ENCODE measurements at regions not wholly inside any gene's neighbourhood (a gene's known extent, or its start where the extent isn't known, plus 50 kb on each side); places are given as distances from the start of the nearest gene placed in this dataset.

- no peaks in the 10 kb centered on the region for H3K4me1 ChIP-seq
- no peaks in the 10 kb centered on the region for H3K27me3 ChIP-seq
- no peak overlapping the region for H3K27ac ChIP-seq
- no peaks in the 10 kb centered on the region for H3K36me3 ChIP-seq (ENCODE audit: low read depth, missing control alignments)
- no peaks in the 10 kb centered on the region for H3K9me3 ChIP-seq
- DNase-seq, result no peak
- intact Hi-C loops (cut with DNase I; ENCODE audit: low total_unique reads), result no loop called here
- no peak for TF ChIP-seq CTCF (IDR thresholded peaks at IDR 0.05)
- no peak overlapping the region for H3K4me3 ChIP-seq
Observed at GRCh38 chr3:69590111-69590510, 149.2 kb upstream of the MITF start.

DNA sequence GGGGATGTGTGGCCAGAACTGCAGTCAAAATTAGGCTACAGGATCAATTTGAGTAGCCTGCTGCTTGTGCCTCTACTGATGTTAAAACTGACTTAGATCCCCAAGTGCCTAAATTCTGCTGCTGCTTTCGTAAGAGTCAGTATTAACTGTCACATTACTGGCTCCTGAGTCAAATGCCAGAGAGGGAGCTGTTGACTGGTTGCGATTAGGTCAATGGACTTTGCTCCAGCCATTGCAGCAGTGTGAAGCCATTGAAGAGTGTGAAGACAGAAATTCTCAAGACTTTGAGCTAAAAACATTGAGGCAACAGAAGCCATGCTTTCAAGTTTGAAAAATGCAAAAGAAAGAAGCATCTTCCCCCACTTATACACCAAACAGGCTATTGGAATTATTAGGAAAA lies 151.1 kb upstream of the MITF start:
- intact Hi-C loops (cut with DNase I; ENCODE audit: low total_unique reads), result no loop called here
- Histone ChIP-seq H3K27ac (no peak overlapping the region), H3K4me1 (no peaks in the 10 kb centered on the region), H3K9me3 (no peaks in the 10 kb centered on the region), H3K27me3 (no peaks in the 10 kb centered on the region), H3K4me3 (no peak overlapping the region), H3K36me3 (ENCODE audit: low read depth, missing control alignments) (no peaks in the 10 kb centered on the region)
- no peak for DNase-seq
- TF ChIP-seq CTCF (IDR thresholded peaks at IDR 0.05) (no peak), POLR2A (IDR thresholded peaks at IDR 0.05) (no peak)
- 94 to 95% methylated on average over 2 of the region's 2 CpGs for WGBS, 2 donors

- TF ChIP-seq CTCF (IDR thresholded peaks at IDR 0.05) (no peak), POLR2A (IDR thresholded peaks at IDR 0.05) (no peak)
- WGBS, 2 donors, result 91 to 100% methylated on average over 1 of the region's 1 CpG
- Histone ChIP-seq H3K9me3 (no peaks in the 10 kb centered on the region), H3K27me3 (no peaks in the 10 kb centered on the region), H3K4me1 (no peaks in the 10 kb centered on the region), H3K4me3 (no peak overlapping the region), H3K36me3 (ENCODE audit: low read depth, missing control alignments) (no peaks in the 10 kb centered on the region), H3K27ac (no peak overlapping the region)
- DNase-seq, result no peak
- intact Hi-C loops (cut with DNase I; ENCODE audit: low total_unique reads), result no loop called here
Observed at GRCh38 chr3:69585472-69585871, 153.8 kb upstream of the MITF start.

GRCh38 chr3:69582044-69582443 lies 157.2 kb upstream of the MITF start:
- DNase-seq, result no peak
- WGBS, 2 donors, result 82 to 84% methylated on average over 4 of the region's 4 CpGs
- Histone ChIP-seq H3K27ac (no peak overlapping the region), H3K4me1 (no peaks in the 10 kb centered on the region), H3K9me3 (no peaks in the 10 kb centered on the region), H3K4me3 (no peak overlapping the region), H3K36me3 (ENCODE audit: low read depth, missing control alignments) (no peaks in the 10 kb centered on the region), H3K27me3 (no peaks in the 10 kb centered on the region)
- intact Hi-C loops (cut with DNase I; ENCODE audit: low total_unique reads), result no loop called here
- TF ChIP-seq POLR2A (IDR thresholded peaks at IDR 0.05), result no peak
- no peak for TF ChIP-seq CTCF (IDR thresholded peaks at IDR 0.05)

GRCh38 chr3:69579306-69580041 lies 159.8 kb upstream of the MITF start:
- Histone ChIP-seq H3K36me3 (ENCODE audit: low read depth, missing control alignments) (no peaks in the 10 kb centered on the region), H3K27ac (no peak overlapping the region), H3K4me3 (no peak overlapping the region), H3K9me3 (no peaks in the 10 kb centered on the region), H3K27me3 (no peaks in the 10 kb centered on the region), H3K4me1 (no peaks in the 10 kb centered on the region)
- 47 to 56% methylated on average over 8 of the region's 8 CpGs for WGBS, 2 donors
- intact Hi-C loops (cut with DNase I; ENCODE audit: low total_unique reads), result no loop called here
- TF ChIP-seq CTCF (IDR thresholded peaks at IDR 0.05) (no peak), POLR2A (IDR thresholded peaks at IDR 0.05) (no peak)
- DNase-seq, result no peak

Data from testis (tissue), 2 donors.